ENCODE measurements at regions not wholly inside any gene's neighbourhood (a gene's known extent, or its start where the extent isn't known, plus 50 kb on each side); places are given as distances from the start of the nearest gene placed in this dataset.

DNA sequence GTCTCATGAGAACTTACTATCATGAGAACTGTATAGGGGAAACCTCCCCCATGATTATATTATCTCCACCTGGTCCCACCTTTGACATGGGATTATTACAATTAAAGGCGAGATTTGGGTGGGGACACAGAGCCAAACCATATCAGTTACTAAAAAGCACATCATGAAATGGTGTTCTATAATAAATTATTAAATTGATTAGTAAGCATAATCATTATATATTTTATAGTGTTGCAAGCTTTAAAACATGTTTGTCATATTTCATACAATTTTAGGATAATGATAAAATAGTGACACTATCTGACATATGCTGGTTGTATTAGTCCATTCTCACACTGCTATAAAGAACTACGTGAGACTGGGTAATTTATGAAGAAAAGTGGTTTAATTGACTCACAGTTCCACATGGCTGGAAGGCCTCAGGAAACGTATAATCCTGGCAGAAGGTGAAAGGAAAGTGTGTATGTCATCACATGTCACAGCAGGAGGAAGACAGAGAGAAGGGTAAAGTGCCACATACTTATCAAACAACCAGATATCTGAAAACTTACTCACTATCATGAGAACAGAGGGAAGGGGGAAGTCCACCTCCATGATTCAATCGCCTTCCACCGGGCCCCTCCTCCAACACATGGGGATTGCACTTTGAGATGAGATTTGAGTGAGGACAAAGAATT, 539.2 kb upstream of the OLFM3 start (continued):
- TF ChIP-seq ZNF10 (tag by site-specific recombination; IDR thresholded peaks at IDR 0.05), result no peak
- no peak for TF ChIP-seq ZNF292 (tag by site-specific recombination; IDR thresholded peaks at IDR 0.05; ENCODE audit: borderline replicate concordance, low read depth)

DNA sequence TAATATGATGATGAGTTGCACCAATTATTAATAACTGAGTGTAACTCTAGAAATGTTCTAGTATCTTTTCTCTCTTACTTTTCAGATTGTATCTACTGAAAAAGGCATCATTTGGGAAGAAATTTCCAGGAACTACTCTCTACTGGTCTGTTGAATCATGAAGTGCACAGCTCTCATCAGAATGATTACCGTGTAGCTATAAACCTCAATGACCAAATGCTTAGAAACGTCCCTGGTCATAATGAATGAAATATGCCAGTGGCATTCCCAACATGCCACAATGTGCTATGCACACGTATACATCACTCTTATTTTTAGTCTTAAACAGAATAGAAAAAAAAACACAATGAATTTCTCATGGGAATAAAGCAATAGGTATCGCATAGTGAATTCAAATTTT, 534.3 kb upstream of the OLFM3 start:
- POLR2A ChIA-PET, result no interaction called here
- TF ChIP-seq ZNF354C (tag by site-specific recombination; IDR thresholded peaks at IDR 0.05; ENCODE audit: borderline replicate concordance, low read depth) (no peak), SP3 (tag by site-specific recombination; IDR thresholded peaks at IDR 0.05) (no peak), ZNF324 (tag by site-specific recombination; IDR thresholded peaks at IDR 0.05) (no peak), REPIN1 (tag by site-specific recombination; IDR thresholded peaks at IDR 0.05; ENCODE audit: low read depth) (no peak), ZNF449 (tag by site-specific recombination; IDR thresholded peaks at IDR 0.05) (no peak), ZNF660 (tag by site-specific recombination; IDR thresholded peaks at IDR 0.05) (no peak), ZNF555 (tag by site-specific recombination; conservative IDR thresholded peaks at IDR 0.05) (no peak)
- TF ChIP-seq, protein P1, sequence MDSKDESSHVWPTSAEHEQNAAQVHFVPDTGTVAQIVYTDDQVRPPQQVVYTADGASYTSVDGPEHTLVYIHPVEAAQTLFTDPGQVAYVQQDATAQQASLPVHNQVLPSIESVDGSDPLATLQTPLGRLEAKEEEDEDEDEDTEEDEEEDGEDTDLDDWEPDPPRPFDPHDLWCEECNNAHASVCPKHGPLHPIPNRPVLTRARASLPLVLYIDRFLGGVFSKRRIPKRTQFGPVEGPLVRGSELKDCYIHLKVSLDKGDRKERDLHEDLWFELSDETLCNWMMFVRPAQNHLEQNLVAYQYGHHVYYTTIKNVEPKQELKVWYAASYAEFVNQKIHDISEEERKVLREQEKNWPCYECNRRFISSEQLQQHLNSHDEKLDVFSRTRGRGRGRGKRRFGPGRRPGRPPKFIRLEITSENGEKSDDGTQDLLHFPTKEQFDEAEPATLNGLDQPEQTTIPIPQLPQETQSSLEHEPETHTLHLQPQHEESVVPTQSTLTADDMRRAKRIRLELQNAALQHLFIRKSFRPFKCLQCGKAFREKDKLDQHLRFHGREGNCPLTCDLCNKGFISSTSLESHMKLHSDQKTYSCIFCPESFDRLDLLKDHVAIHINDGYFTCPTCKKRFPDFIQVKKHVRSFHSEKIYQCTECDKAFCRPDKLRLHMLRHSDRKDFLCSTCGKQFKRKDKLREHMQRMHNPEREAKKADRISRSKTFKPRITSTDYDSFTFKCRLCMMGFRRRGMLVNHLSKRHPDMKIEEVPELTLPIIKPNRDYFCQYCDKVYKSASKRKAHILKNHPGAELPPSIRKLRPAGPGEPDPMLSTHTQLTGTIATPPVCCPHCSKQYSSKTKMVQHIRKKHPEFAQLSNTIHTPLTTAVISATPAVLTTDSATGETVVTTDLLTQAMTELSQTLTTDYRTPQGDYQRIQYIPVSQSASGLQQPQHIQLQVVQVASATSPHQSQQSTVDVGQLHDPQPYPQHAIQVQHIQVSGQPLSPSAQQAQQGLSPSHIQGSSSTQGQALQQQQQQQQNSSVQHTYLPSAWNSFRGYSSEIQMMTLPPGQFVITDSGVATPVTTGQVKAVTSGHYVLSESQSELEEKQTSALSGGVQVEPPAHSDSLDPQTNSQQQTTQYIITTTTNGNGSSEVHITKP (tag by site-specific recombination; IDR thresholded peaks at IDR 0.05), result no peak
- CTCF ChIA-PET, result no interaction called here

GRCh38 chr1:102529446-102529845, 532.7 kb upstream of the OLFM3 start:
- H3K4me3 ChIP-seq (ENCODE audit: low read depth, low read length), result no peak overlapping the region
- H3K27ac ChIP-seq (ENCODE audit: extremely low read depth, low read depth, low read length), result no peak overlapping the region
- ChIA-PET POLR2A (no interaction called here), CTCF (no interaction called here)
- H3K9me3 ChIP-seq (ENCODE audit: control insufficient read depth, insufficient read depth, low read depth, low read length), result no peaks in the 10 kb centered on the region
- no peaks in the 10 kb centered on the region for H3K36me3 ChIP-seq (ENCODE audit: control insufficient read depth in 2 of 2, insufficient read depth in 1 of 2, low read length in 2 of 2)
- H3K4me1 ChIP-seq (ENCODE audit: control insufficient read depth, insufficient read depth, low read length), result no peaks in the 10 kb centered on the region
- no peak for TF ChIP-seq ZNF324 (tag by site-specific recombination; IDR thresholded peaks at IDR 0.05)

More for the DNA sequence above, 534.3 kb upstream of the OLFM3 start:
- H3K9me3 ChIP-seq (ENCODE audit: control insufficient read depth, insufficient read depth, low read depth, low read length), result no peaks in the 10 kb centered on the region
- no peaks in the 10 kb centered on the region for H3K4me1 ChIP-seq (ENCODE audit: control insufficient read depth, insufficient read depth, low read length)
- no peaks in the 10 kb centered on the region for H3K36me3 ChIP-seq (ENCODE audit: control insufficient read depth in 2 of 2, insufficient read depth in 1 of 2, low read length in 2 of 2)
- no peak overlapping the region for H3K27ac ChIP-seq (ENCODE audit: extremely low read depth, low read depth, low read length)
- H3K4me3 ChIP-seq (ENCODE audit: low read depth, low read length), result no peak overlapping the region

- TF ChIP-seq ZNF830 (tag by site-specific recombination; IDR thresholded peaks at IDR 0.05; ENCODE audit: low read depth) (no peak), ZNF660 (tag by site-specific recombination; IDR thresholded peaks at IDR 0.05) (no peak), ZNF19 (tag by site-specific recombination; IDR thresholded peaks at IDR 0.05; ENCODE audit: low read depth) (no peak), ZNF155 (tag by site-specific recombination; IDR thresholded peaks at IDR 0.05) (no peak), ZNF626 (tag by site-specific recombination; IDR thresholded peaks at IDR 0.05) (no peak), ZNF423 (tag by site-specific recombination; IDR thresholded peaks at IDR 0.05) (no peak), ZNF548 (tag by site-specific recombination; IDR thresholded peaks at IDR 0.05) (no peak), REPIN1 (tag by site-specific recombination; IDR thresholded peaks at IDR 0.05; ENCODE audit: low read depth) (no peak)
- H3K36me3 ChIP-seq (ENCODE audit: control insufficient read depth in 2 of 2, insufficient read depth in 1 of 2, low read length in 2 of 2), result no peaks in the 10 kb centered on the region; a peak in 1 of 3 replicates
- no peaks in the 10 kb centered on the region for H3K9me3 ChIP-seq (ENCODE audit: control insufficient read depth, insufficient read depth, low read depth, low read length)
- ChIA-PET CTCF (interaction anchor here (0.6 kb wide), 1 partner anchor 136 kb away, joined by 3 read pairs; no protein-coding TSS in a partner anchor), POLR2A (no interaction called here)
- no peak overlapping the region for H3K27ac ChIP-seq (ENCODE audit: extremely low read depth, low read depth, low read length)
- no peaks in the 10 kb centered on the region for H3K4me1 ChIP-seq (ENCODE audit: control insufficient read depth, insufficient read depth, low read length)
- H3K4me3 ChIP-seq (ENCODE audit: low read depth, low read length), result no peak overlapping the region
Observed at GRCh38 chr1:102500758-102501157, 504.0 kb upstream of the OLFM3 start.
